PFSK-1 (cell line): ENCODE measurements at regions not wholly inside any gene's neighbourhood (a gene's known extent, or its start where the extent isn't known, plus 50 kb on each side); places are given as distances from the start of the nearest gene placed in this dataset.

Source experiments
- FOXP2 ChIP-seq: optimal IDR thresholded peaks from 2 replicates; pipeline ENCODE3; 2011; ENCODE audit warnings: borderline replicate concordance, control low read depth, inconsistent platforms; ENCODE audit not compliant: insufficient read depth; ENCODE audit errors: extremely low read length, extremely low read depth
- POLR2AphosphoS5 ChIP-seq: IDR thresholded peaks from 2 replicates; pipeline ENCODE4 v1.6.1; 2012; ENCODE audit warnings: low read depth, mild to moderate bottlenecking, control low read depth, low read length, moderate library complexity
- SIN3A ChIP-seq: IDR thresholded peaks from 2 replicates; pipeline ENCODE4 v1.6.1; 2012; ENCODE audit warnings: mild to moderate bottlenecking, low read length, moderate library complexity, borderline replicate concordance; ENCODE audit not compliant: insufficient read depth

- TF ChIP-seq POLR2AphosphoS5 (no peak), SIN3A (no peak), FOXP2 (no peak)
Measured at GRCh38 chr3:162092751-162093150, 596.1 kb downstream of the OTOL1 start.
